T-helper 17 cell (primary cell): ENCODE measurements at regions not wholly inside any gene's neighbourhood (a gene's known extent, or its start where the extent isn't known, plus 50 kb on each side); places are given as distances from the start of the nearest gene placed in this dataset.

Experiments
- ATAC-seq: fragments of 150-1000 bp; cut with Tn5 transposase; 2 replicates; pipeline ENCODE4 v1.10.0; 2021; ENCODE audit warnings: mild to moderate bottlenecking, moderate library complexity
- DNase-seq, 3 donors: peaks; one replicate each; pipeline versions ENCODE4 v3.0.0 to v3.0.0-alpha.2; 2020 to 2021
- H3K9me3 ChIP-seq: one replicate; pipeline ENCODE4 v1.7.0; 2013; ENCODE audit warnings: low read length, mild to moderate bottlenecking; ENCODE audit not compliant: control insufficient read depth, poor library complexity, severe bottlenecking
- H3K27ac Mint-ChIP-seq: one replicate; pipeline ENCODE4 v1.8.0; 2022; ENCODE audit warnings: mild to moderate bottlenecking, moderate library complexity, mixed read lengths
- H3K27me3 Mint-ChIP-seq: one replicate; pipeline ENCODE4 v1.8.0; 2022; ENCODE audit warnings: mixed read lengths
- H3K36me3 Mint-ChIP-seq: one replicate; pipeline ENCODE4 v1.8.0; 2022; ENCODE audit warnings: low read depth, mixed read lengths
- H3K4me1 Mint-ChIP-seq: one replicate; pipeline ENCODE4 v1.8.0; 2022; ENCODE audit warnings: mild to moderate bottlenecking, mixed read lengths
- H3K4me3 Mint-ChIP-seq: one replicate; pipeline ENCODE4 v1.8.0; 2022; ENCODE audit warnings: mild to moderate bottlenecking, moderate library complexity, mixed read lengths

- H3K9me3 ChIP-seq, result no peaks in the 10 kb centered on the region
- Mint-ChIP-seq H3K27me3 (no peaks in the 10 kb centered on the region), H3K4me3 (no peak overlapping the region), H3K27ac (no peak overlapping the region), H3K36me3 (no peaks in the 10 kb centered on the region), H3K4me1 (no peaks in the 10 kb centered on the region)
- no peak for ATAC-seq
- DNase-seq, result no peak
Measured at GRCh38 chr13:107367258-107367657, 799.3 kb upstream of the ARGLU1 start.

- DNase-seq, result no peak
- Mint-ChIP-seq H3K27ac (no peak overlapping the region), H3K4me1 (no peaks in the 10 kb centered on the region), H3K27me3 (no peaks in the 10 kb centered on the region), H3K4me3 (no peak overlapping the region), H3K36me3 (no peaks in the 10 kb centered on the region)
- H3K9me3 ChIP-seq, result no peaks in the 10 kb centered on the region
- no peak for ATAC-seq
Measured at GRCh38 chr13:107365466-107366215, 797.7 kb upstream of the ARGLU1 start.

- H3K9me3 ChIP-seq, result no peaks in the 10 kb centered on the region
- no peak for ATAC-seq
- DNase-seq, result no peak
- Mint-ChIP-seq H3K36me3 (no peaks in the 10 kb centered on the region), H3K27ac (no peak overlapping the region), H3K27me3 (no peaks in the 10 kb centered on the region), H3K4me1 (no peaks in the 10 kb centered on the region), H3K4me3 (no peak overlapping the region)
Measured at GRCh38 chr13:107364658-107365057, 796.7 kb upstream of the ARGLU1 start.

- Mint-ChIP-seq H3K4me1 (no peaks in the 10 kb centered on the region), H3K36me3 (no peaks in the 10 kb centered on the region), H3K27ac (no peak overlapping the region), H3K4me3 (no peak overlapping the region), H3K27me3 (no peaks in the 10 kb centered on the region)
- DNase-seq (no peak), ATAC-seq (no peak)
- H3K9me3 ChIP-seq, result no peaks in the 10 kb centered on the region
Measured at GRCh38 chr13:107361666-107362065, 793.7 kb upstream of the ARGLU1 start.

- Mint-ChIP-seq H3K27me3 (no peaks in the 10 kb centered on the region), H3K4me3 (no peak overlapping the region), H3K4me1 (no peaks in the 10 kb centered on the region), H3K36me3 (no peaks in the 10 kb centered on the region), H3K27ac (no peak overlapping the region)
- H3K9me3 ChIP-seq, result no peaks in the 10 kb centered on the region
- ATAC-seq (no peak), DNase-seq (no peak)
Measured at GRCh38 chr13:107360010-107360409, 792.1 kb upstream of the ARGLU1 start.

- no peak overlapping the region for H3K4me3 Mint-ChIP-seq
- no peaks in the 10 kb centered on the region for H3K4me1 Mint-ChIP-seq
- H3K27ac Mint-ChIP-seq, result no peak overlapping the region
- no peaks in the 10 kb centered on the region for H3K36me3 Mint-ChIP-seq
- DNase-seq (no peak), ATAC-seq (no peak)
- no peaks in the 10 kb centered on the region for H3K9me3 ChIP-seq
- H3K27me3 Mint-ChIP-seq, result no peaks in the 10 kb centered on the region
Measured at GRCh38 chr13:107358866-107359265, 790.9 kb upstream of the ARGLU1 start.

GRCh38 chr13:107351305-107351704 lies 783.4 kb upstream of the ARGLU1 start:
- H3K4me3 Mint-ChIP-seq, result no peak overlapping the region
- no peak for ATAC-seq
- no peaks in the 10 kb centered on the region for H3K36me3 Mint-ChIP-seq
- no peaks in the 10 kb centered on the region for H3K27me3 Mint-ChIP-seq
- DNase-seq, result no peak
- no peaks in the 10 kb centered on the region for H3K9me3 ChIP-seq
- H3K4me1 Mint-ChIP-seq, result no peaks in the 10 kb centered on the region
- H3K27ac Mint-ChIP-seq, result no peak overlapping the region

GRCh38 chr13:107348925-107349324 lies 781.0 kb upstream of the ARGLU1 start:
- no peaks in the 10 kb centered on the region for H3K36me3 Mint-ChIP-seq
- no peak overlapping the region for H3K4me3 Mint-ChIP-seq
- no peaks in the 10 kb centered on the region for H3K9me3 ChIP-seq
- no peak overlapping the region for H3K27ac Mint-ChIP-seq
- H3K27me3 Mint-ChIP-seq, result no peaks in the 10 kb centered on the region
- ATAC-seq (no peak), DNase-seq (no peak)
- no peaks in the 10 kb centered on the region for H3K4me1 Mint-ChIP-seq

GRCh38 chr13:107348471-107348870 lies 780.5 kb upstream of the ARGLU1 start:
- DNase-seq, result no peak
- no peak overlapping the region for H3K4me3 Mint-ChIP-seq
- no peaks in the 10 kb centered on the region for H3K4me1 Mint-ChIP-seq
- H3K27ac Mint-ChIP-seq, result no peak overlapping the region
- H3K36me3 Mint-ChIP-seq, result no peaks in the 10 kb centered on the region
- no peaks in the 10 kb centered on the region for H3K27me3 Mint-ChIP-seq
- H3K9me3 ChIP-seq, result no peaks in the 10 kb centered on the region
- ATAC-seq, result no peak

- ATAC-seq, result no peak
- no peaks in the 10 kb centered on the region for H3K27me3 Mint-ChIP-seq
Measured at GRCh38 chr13:107347641-107348369, 779.9 kb upstream of the ARGLU1 start.

GRCh38 chr13:107342747-107343146 lies 774.8 kb upstream of the ARGLU1 start:
- Mint-ChIP-seq H3K4me1 (no peaks in the 10 kb centered on the region), H3K27ac (no peak overlapping the region), H3K27me3 (no peaks in the 10 kb centered on the region), H3K36me3 (no peaks in the 10 kb centered on the region), H3K4me3 (no peak overlapping the region)
- DNase-seq (no peak), ATAC-seq (no peak)
- H3K9me3 ChIP-seq, result no peaks in the 10 kb centered on the region

More at GRCh38 chr13:107347641-107348369, 779.9 kb upstream of the ARGLU1 start:
- Mint-ChIP-seq H3K27ac (no peak overlapping the region), H3K4me3 (no peak overlapping the region), H3K4me1 (no peaks in the 10 kb centered on the region), H3K36me3 (no peaks in the 10 kb centered on the region)
- DNase-seq, result no peak
- H3K9me3 ChIP-seq, result no peaks in the 10 kb centered on the region

- Mint-ChIP-seq H3K27ac (no peak overlapping the region), H3K36me3 (no peaks in the 10 kb centered on the region), H3K27me3 (no peaks in the 10 kb centered on the region), H3K4me1 (no peaks in the 10 kb centered on the region), H3K4me3 (no peak overlapping the region)
- no peaks in the 10 kb centered on the region for H3K9me3 ChIP-seq
- DNase-seq (no peak), ATAC-seq (no peak)
Measured at GRCh38 chr13:107339209-107339608, 771.3 kb upstream of the ARGLU1 start.

- no peaks in the 10 kb centered on the region for H3K36me3 Mint-ChIP-seq
- no peak overlapping the region for H3K4me3 Mint-ChIP-seq
- no peaks in the 10 kb centered on the region for H3K9me3 ChIP-seq
- H3K4me1 Mint-ChIP-seq, result no peaks in the 10 kb centered on the region
- DNase-seq (no peak), ATAC-seq (no peak)
- no peaks in the 10 kb centered on the region for H3K27me3 Mint-ChIP-seq
- H3K27ac Mint-ChIP-seq, result no peak overlapping the region
Measured at GRCh38 chr13:107332188-107332587, 764.3 kb upstream of the ARGLU1 start.

- ATAC-seq (no peak), DNase-seq (no peak)
- Mint-ChIP-seq H3K4me1 (no peaks in the 10 kb centered on the region), H3K27ac (no peak overlapping the region), H3K27me3 (no peaks in the 10 kb centered on the region), H3K4me3 (no peak overlapping the region), H3K36me3 (no peaks in the 10 kb centered on the region)
- no peaks in the 10 kb centered on the region for H3K9me3 ChIP-seq
Measured at GRCh38 chr13:107331359-107331758, 763.4 kb upstream of the ARGLU1 start.
